HG03025 (cell line): ENCODE measurements at regions not wholly inside any gene's neighbourhood (a gene's known extent, or its start where the extent isn't known, plus 50 kb on each side); places are given as distances from the start of the nearest gene placed in this dataset.
"Not testable (repeated sequence)": the region's sequence is repeated elsewhere in the genome, so short reads cannot be mapped to it uniquely, and the experiment has no call there.

Source experiments
- ATAC-seq: cut with Tn5 transposase; IDR thresholded peaks from one replicate; pipeline ENCODE4 v1.9.1; 2021; ENCODE audit warnings: mild to moderate bottlenecking, moderate library complexity; ENCODE audit not compliant: unreplicated experiment, low FRiP score

GRCh38 chr13:39930544-39931444, 275.3 kb downstream of the COG6 start:
- no peak for ATAC-seq

GRCh38 chr13:39931505-39931904, 276.0 kb downstream of the COG6 start:
- ATAC-seq, result no peak

- ATAC-seq, result not testable (repeated sequence)
Observed at GRCh38 chr13:39932514-39932913, 277.1 kb downstream of the COG6 start.

GRCh38 chr13:39935155-39935554, 279.7 kb downstream of the COG6 start:
- no peak for ATAC-seq

GRCh38 chr13:39938596-39938995, 283.1 kb downstream of the COG6 start:
- ATAC-seq, result no peak

- ATAC-seq, result no peak
Observed at GRCh38 chr13:39941236-39941635, 285.8 kb downstream of the COG6 start.

GRCh38 chr13:39941911-39942551, 286.6 kb downstream of the COG6 start:
- peak; percentile 28 for ATAC-seq

- peak; percentile 87 for ATAC-seq
Observed at GRCh38 chr13:39942552-39943273, 287.3 kb downstream of the COG6 start.

- ATAC-seq, result no peak
Observed at GRCh38 chr13:39943711-39944110, 288.2 kb downstream of the COG6 start.

- no peak for ATAC-seq
Observed at GRCh38 chr13:39945226-39945625, 289.8 kb downstream of the COG6 start.

- no peak for ATAC-seq
Observed at GRCh38 chr13:39946769-39947168, 291.3 kb downstream of the COG6 start.

GRCh38 chr13:39951301-39951700, 295.8 kb downstream of the COG6 start:
- ATAC-seq, result no peak

- ATAC-seq, result no peak
Observed at GRCh38 chr13:39952249-39953233, 297.1 kb downstream of the COG6 start.

GRCh38 chr13:39954476-39954875, 299.0 kb downstream of the COG6 start:
- ATAC-seq, result no peak

- ATAC-seq, result no peak
Observed at GRCh38 chr13:39955560-39955959, 300.1 kb downstream of the COG6 start.

- no peak for ATAC-seq
Observed at GRCh38 chr13:39956036-39956435, 300.6 kb downstream of the COG6 start.

GRCh38 chr13:39957868-39958677, 302.6 kb downstream of the COG6 start:
- ATAC-seq, result no peak

- ATAC-seq, result no peak
Observed at GRCh38 chr13:39959497-39960144, 304.2 kb downstream of the COG6 start.

GRCh38 chr13:39960191-39960590, 304.7 kb downstream of the COG6 start:
- ATAC-seq, result no peak
